ENCODE measurements at regions not wholly inside any gene's neighbourhood (a gene's known extent, or its start where the extent isn't known, plus 50 kb on each side); places are given as distances from the start of the nearest gene placed in this dataset.

- TF ChIP-seq, protein P1, sequence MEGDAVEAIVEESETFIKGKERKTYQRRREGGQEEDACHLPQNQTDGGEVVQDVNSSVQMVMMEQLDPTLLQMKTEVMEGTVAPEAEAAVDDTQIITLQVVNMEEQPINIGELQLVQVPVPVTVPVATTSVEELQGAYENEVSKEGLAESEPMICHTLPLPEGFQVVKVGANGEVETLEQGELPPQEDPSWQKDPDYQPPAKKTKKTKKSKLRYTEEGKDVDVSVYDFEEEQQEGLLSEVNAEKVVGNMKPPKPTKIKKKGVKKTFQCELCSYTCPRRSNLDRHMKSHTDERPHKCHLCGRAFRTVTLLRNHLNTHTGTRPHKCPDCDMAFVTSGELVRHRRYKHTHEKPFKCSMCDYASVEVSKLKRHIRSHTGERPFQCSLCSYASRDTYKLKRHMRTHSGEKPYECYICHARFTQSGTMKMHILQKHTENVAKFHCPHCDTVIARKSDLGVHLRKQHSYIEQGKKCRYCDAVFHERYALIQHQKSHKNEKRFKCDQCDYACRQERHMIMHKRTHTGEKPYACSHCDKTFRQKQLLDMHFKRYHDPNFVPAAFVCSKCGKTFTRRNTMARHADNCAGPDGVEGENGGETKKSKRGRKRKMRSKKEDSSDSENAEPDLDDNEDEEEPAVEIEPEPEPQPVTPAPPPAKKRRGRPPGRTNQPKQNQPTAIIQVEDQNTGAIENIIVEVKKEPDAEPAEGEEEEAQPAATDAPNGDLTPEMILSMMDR (IDR thresholded peaks at IDR 0.05; ENCODE audit: low read depth, low read length), result no peak
- no peak for TF ChIP-seq EZH2phosphoT487 (IDR thresholded peaks at IDR 0.05; ENCODE audit: low read depth)
Measured at GRCh38 chr4:46684041-46684440, 225.0 kb downstream of the COX7B2 start.
